ENCODE measurements at regions not wholly inside any gene's neighbourhood (a gene's known extent, or its start where the extent isn't known, plus 50 kb on each side); places are given as distances from the start of the nearest gene placed in this dataset.

DNA sequence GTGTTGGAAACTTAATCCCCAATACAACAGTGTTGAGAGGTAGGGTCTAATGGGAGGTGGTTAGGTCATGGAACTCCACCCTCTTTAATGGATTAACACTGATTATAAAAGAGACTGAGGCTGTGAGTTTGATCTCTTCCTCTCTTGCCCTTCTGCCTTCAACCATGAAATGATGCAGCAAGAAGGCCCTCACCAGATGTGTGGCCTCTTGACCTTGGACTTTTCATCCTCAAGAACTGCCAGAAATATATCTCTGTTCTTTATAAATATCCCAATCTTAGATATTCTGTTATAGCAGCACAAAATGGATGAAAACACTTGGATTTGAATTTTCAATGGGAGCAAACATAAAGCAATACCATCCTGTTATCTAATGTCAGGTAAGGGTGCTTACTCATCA, 67.6 kb downstream of the NMUR2 start:
- no peaks in the 10 kb centered on the region for H3K4me1 ChIP-seq (ENCODE audit: low read length)
- no peak overlapping the region for H3K4me3 ChIP-seq (ENCODE audit: low read length)
- no peak for TF ChIP-seq EZH2phosphoT487 (IDR thresholded peaks at IDR 0.05; ENCODE audit: low read depth)
- TF ChIP-seq, protein P1, sequence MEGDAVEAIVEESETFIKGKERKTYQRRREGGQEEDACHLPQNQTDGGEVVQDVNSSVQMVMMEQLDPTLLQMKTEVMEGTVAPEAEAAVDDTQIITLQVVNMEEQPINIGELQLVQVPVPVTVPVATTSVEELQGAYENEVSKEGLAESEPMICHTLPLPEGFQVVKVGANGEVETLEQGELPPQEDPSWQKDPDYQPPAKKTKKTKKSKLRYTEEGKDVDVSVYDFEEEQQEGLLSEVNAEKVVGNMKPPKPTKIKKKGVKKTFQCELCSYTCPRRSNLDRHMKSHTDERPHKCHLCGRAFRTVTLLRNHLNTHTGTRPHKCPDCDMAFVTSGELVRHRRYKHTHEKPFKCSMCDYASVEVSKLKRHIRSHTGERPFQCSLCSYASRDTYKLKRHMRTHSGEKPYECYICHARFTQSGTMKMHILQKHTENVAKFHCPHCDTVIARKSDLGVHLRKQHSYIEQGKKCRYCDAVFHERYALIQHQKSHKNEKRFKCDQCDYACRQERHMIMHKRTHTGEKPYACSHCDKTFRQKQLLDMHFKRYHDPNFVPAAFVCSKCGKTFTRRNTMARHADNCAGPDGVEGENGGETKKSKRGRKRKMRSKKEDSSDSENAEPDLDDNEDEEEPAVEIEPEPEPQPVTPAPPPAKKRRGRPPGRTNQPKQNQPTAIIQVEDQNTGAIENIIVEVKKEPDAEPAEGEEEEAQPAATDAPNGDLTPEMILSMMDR (IDR thresholded peaks at IDR 0.05; ENCODE audit: low read depth, low read length) = no peak
- H3K4me2 ChIP-seq (ENCODE audit: low read length) = no peak overlapping the region
- H2AFZ ChIP-seq (ENCODE audit: low read depth, low read length) = no peak overlapping the region
- no peak overlapping the region for H3K9ac ChIP-seq (ENCODE audit: low read length)
- H3K36me3 ChIP-seq (replicated peaks; ENCODE audit: low read depth, low read length) = no peaks in the 10 kb centered on the region
- no peaks in the 10 kb centered on the region for H3K27me3 ChIP-seq (ENCODE audit: low read depth, low read length)
- H4K20me1 ChIP-seq (ENCODE audit: insufficient read depth, low read length) = no peaks in the 10 kb centered on the region
- H3K79me2 ChIP-seq (ENCODE audit: low read length) = no peaks in the 10 kb centered on the region
- H3K27ac ChIP-seq (ENCODE audit: low read length) = no peak overlapping the region
- no peaks in the 10 kb centered on the region for H3K9me3 ChIP-seq (ENCODE audit: insufficient read depth, low read length)

DNA sequence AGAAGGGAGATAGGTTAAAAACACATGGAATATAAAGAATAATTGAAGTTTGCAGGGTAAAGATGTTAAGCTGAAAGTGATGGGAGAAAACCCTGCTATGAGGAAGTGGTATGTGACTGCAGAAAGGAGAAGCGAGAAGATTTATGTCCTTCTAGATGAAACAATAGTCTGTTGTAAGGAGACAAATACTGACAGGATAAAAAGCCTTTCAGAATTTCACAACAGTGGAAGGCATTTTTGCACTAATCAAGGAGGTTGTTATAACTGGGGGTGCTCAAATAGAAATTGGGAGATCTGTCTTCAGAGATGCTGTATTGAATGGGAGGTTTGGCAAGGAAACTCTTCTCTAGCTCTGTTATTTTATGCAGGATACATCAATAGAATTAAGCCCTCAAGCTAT, 69.6 kb downstream of the NMUR2 start:
- H3K27ac ChIP-seq (ENCODE audit: low read length) = no peak overlapping the region
- H3K4me2 ChIP-seq (ENCODE audit: low read length) = no peak overlapping the region
- no peaks in the 10 kb centered on the region for H3K4me1 ChIP-seq (ENCODE audit: low read length)
- H3K27me3 ChIP-seq (ENCODE audit: low read depth, low read length) = no peaks in the 10 kb centered on the region
- H3K4me3 ChIP-seq (ENCODE audit: low read length) = no peak overlapping the region
- no peaks in the 10 kb centered on the region for H3K79me2 ChIP-seq (ENCODE audit: low read length)
- H4K20me1 ChIP-seq (ENCODE audit: insufficient read depth, low read length) = no peaks in the 10 kb centered on the region
- no peaks in the 10 kb centered on the region for H3K36me3 ChIP-seq (replicated peaks; ENCODE audit: low read depth, low read length)
- H2AFZ ChIP-seq (ENCODE audit: low read depth, low read length) = no peak overlapping the region
- H3K9ac ChIP-seq (ENCODE audit: low read length) = no peak overlapping the region
- no peaks in the 10 kb centered on the region for H3K9me3 ChIP-seq (ENCODE audit: insufficient read depth, low read length)
- no peak for TF ChIP-seq EZH2phosphoT487 (IDR thresholded peaks at IDR 0.05; ENCODE audit: low read depth)
- TF ChIP-seq, protein P1 (IDR thresholded peaks at IDR 0.05; ENCODE audit: low read depth, low read length) = no peak

DNA sequence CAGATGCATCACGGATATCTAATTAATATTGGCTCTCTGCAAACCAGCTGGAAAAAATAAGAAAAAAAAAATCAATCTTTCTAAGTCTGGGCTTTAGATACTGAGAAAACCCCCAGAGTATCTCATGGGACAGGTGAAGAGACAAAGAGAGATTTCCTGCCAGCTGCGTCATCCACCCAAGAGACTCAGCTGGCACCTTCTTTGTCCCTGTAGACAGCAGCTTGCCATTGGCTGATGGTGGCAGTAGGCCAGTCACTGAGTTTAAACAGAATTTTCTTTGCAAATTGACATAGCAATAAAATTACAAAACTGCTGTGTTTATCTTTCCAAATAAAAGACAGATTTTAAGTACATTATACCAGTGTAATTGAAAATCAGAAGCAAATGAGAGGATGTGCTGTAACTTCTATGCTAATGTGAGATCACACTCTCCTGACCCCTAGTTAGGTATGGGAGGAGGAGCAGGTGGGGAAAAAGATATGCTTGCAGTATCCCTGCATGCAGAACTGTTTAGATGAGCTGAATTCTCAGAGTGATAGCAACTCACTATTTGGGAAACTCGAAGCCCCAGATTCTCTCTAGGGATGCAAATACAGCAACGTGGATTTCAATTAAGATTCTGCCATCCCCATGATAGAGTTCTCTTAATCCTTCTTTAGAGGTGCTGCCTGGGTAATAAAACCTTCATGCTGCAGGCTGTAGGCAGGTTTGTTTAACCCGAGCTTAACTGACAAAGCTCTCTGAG, 72.2 kb downstream of the NMUR2 start:
- no peaks in the 10 kb centered on the region for H3K36me3 ChIP-seq (replicated peaks; ENCODE audit: low read depth, low read length)
- no peak overlapping the region for H3K27ac ChIP-seq (ENCODE audit: low read length)
- TF ChIP-seq EZH2phosphoT487 (IDR thresholded peaks at IDR 0.05; ENCODE audit: low read depth) = no peak
- TF ChIP-seq, protein P1 (IDR thresholded peaks at IDR 0.05; ENCODE audit: low read depth, low read length) = no peak
- no peaks in the 10 kb centered on the region for H3K4me1 ChIP-seq (ENCODE audit: low read length)
- no peaks in the 10 kb centered on the region for H3K79me2 ChIP-seq (ENCODE audit: low read length)
- H3K4me2 ChIP-seq (ENCODE audit: low read length) = no peak overlapping the region
- no peaks in the 10 kb centered on the region for H4K20me1 ChIP-seq (ENCODE audit: insufficient read depth, low read length)
- no peaks in the 10 kb centered on the region for H3K9me3 ChIP-seq (ENCODE audit: insufficient read depth, low read length)
- H3K4me3 ChIP-seq (ENCODE audit: low read length) = no peak overlapping the region
- H3K9ac ChIP-seq (ENCODE audit: low read length) = no peak overlapping the region
- no peak overlapping the region for H2AFZ ChIP-seq (ENCODE audit: low read depth, low read length)
- H3K27me3 ChIP-seq (ENCODE audit: low read depth, low read length) = no peaks in the 10 kb centered on the region

DNA sequence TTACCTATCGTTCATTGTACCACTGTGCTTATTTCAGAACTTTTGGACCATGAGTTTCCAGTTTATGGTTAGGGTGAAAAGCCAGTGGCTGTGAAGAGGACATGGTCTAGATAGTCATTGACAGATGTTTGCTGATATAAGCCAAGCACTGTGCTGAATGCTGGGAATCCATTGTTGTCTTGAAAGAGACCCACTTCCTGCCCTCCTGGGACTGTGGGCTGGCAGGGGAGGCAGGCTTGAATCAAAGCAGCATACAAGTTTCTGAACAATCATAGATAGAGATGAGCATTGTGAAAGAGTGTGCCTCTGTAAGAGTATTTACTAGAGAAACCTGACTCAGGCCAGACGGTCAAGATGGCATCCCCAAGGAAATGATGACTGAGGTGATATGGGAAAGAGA, 73.4 kb downstream of the NMUR2 start:
- Histone ChIP-seq H3K27ac (ENCODE audit: low read length) (no peak overlapping the region), H3K4me1 (ENCODE audit: low read length) (no peaks in the 10 kb centered on the region), H3K4me2 (ENCODE audit: low read length) (no peak overlapping the region), H3K27me3 (ENCODE audit: low read depth, low read length) (no peaks in the 10 kb centered on the region), H3K4me3 (ENCODE audit: low read length) (no peak overlapping the region), H3K79me2 (ENCODE audit: low read length) (no peaks in the 10 kb centered on the region), H2AFZ (ENCODE audit: low read depth, low read length) (no peak overlapping the region), H3K9me3 (ENCODE audit: insufficient read depth, low read length) (no peaks in the 10 kb centered on the region), H4K20me1 (ENCODE audit: insufficient read depth, low read length) (no peaks in the 10 kb centered on the region), H3K36me3 (replicated peaks; ENCODE audit: low read depth, low read length) (no peaks in the 10 kb centered on the region), H3K9ac (ENCODE audit: low read length) (no peak overlapping the region)
- TF ChIP-seq, protein P1 (IDR thresholded peaks at IDR 0.05; ENCODE audit: low read depth, low read length) = no peak
- TF ChIP-seq EZH2phosphoT487 (IDR thresholded peaks at IDR 0.05; ENCODE audit: low read depth) = no peak

Data from OCI-LY3 (cell line).